Mesenchymal stem cell (in vitro differentiated cells and primary cell): ENCODE measurements at regions not wholly inside any gene's neighbourhood (a gene's known extent, or its start where the extent isn't known, plus 50 kb on each side); places are given as distances from the start of the nearest gene placed in this dataset.

Experiments
- DNase-seq: peaks from one replicate; pipeline ENCODE4 v3.0.0-alpha.2; 2013
- H2AFZ ChIP-seq: one replicate; pipeline ENCODE4 v1.6.1; 2013; ENCODE audit warnings: low read depth, mild to moderate bottlenecking, control low read depth, inconsistent platforms, low read length, moderate library complexity
- H2AK5ac ChIP-seq: 2 replicates; pipeline ENCODE4 v1.6.1; 2013; ENCODE audit warnings: low read length, moderate library complexity, mild to moderate bottlenecking, inconsistent platforms; ENCODE audit not compliant: severe bottlenecking
- H2BK120ac ChIP-seq: one replicate; pipeline ENCODE4 v1.6.1; 2013; ENCODE audit warnings: low read depth, mild to moderate bottlenecking, inconsistent platforms, low read length, moderate library complexity
- H2BK12ac ChIP-seq, 2 experiments: one replicate each; pipeline ENCODE4 v1.6.1; 2013; ENCODE audit warnings: inconsistent platforms in 2 of 2, low read length in 2 of 2, mild to moderate bottlenecking in 2 of 2, moderate library complexity in 2 of 2, control low read depth in 1 of 2
- H2BK15ac ChIP-seq: one replicate; pipeline ENCODE4 v1.6.1; 2013; ENCODE audit warnings: mild to moderate bottlenecking, low read depth, inconsistent platforms; ENCODE audit not compliant: poor library complexity, severe bottlenecking
- H2BK5ac ChIP-seq: 2 replicates; pipeline ENCODE4 v1.6.1; 2013; ENCODE audit warnings: low read depth, mild to moderate bottlenecking, low read length, control low read depth, inconsistent platforms; ENCODE audit not compliant: poor library complexity, severe bottlenecking
- H3K14ac ChIP-seq, 2 experiments: one replicate each; pipeline ENCODE4 v1.6.1; 2013; ENCODE audit warnings: inconsistent platforms in 2 of 2, low read length in 2 of 2, control low read depth in 1 of 2, mild to moderate bottlenecking in 1 of 2, moderate library complexity in 1 of 2
- H3K18ac ChIP-seq, 2 experiments: one replicate each; pipeline ENCODE4 v1.6.1; 2013; ENCODE audit warnings: inconsistent platforms in 2 of 2, low read length in 2 of 2, control low read depth in 1 of 2, low read depth in 1 of 2, mild to moderate bottlenecking in 1 of 2
- H3K23ac ChIP-seq, 2 experiments: one replicate each; pipeline ENCODE4 v1.6.1; 2013; ENCODE audit warnings: inconsistent platforms in 2 of 2, low read length in 2 of 2, mild to moderate bottlenecking in 2 of 2, moderate library complexity in 2 of 2, control low read depth in 1 of 2
- H3K27ac ChIP-seq: 2 replicates; pipeline ENCODE4 v1.5.1; 2013; ENCODE audit warnings: mild to moderate bottlenecking, moderate library complexity, low read length, control low read depth, inconsistent platforms; ENCODE audit not compliant: poor library complexity, severe bottlenecking
- H3K27me3 ChIP-seq, 2 experiments: 2 replicates each; pipeline versions ENCODE4 v1.6.1 to v1.7.0; 2013; ENCODE audit warnings: low read length in 2 of 2, mild to moderate bottlenecking in 2 of 2, moderate library complexity in 2 of 2, control low read depth in 1 of 2, inconsistent platforms in 1 of 2; ENCODE audit not compliant: control insufficient read depth in 1 of 2, insufficient read depth in 1 of 2
- H3K36me3 ChIP-seq, 2 experiments: 2 replicates each; pipeline versions ENCODE4 v1.6.1 to v1.7.0; 2013; ENCODE audit warnings: low read length in 2 of 2, control low read depth in 1 of 2, inconsistent platforms in 1 of 2, low read depth in 1 of 2, mild to moderate bottlenecking in 1 of 2; ENCODE audit not compliant: insufficient read depth in 2 of 2, control insufficient read depth in 1 of 2
- H3K4ac ChIP-seq, 2 experiments: one replicate each; pipeline ENCODE4 v1.6.1; 2013; ENCODE audit warnings: inconsistent platforms in 2 of 2, low read length in 2 of 2, mild to moderate bottlenecking in 2 of 2, moderate library complexity in 2 of 2, control low read depth in 1 of 2, low read depth in 1 of 2
- H3K4me1 ChIP-seq: 2 replicates; pipeline ENCODE4 v1.6.1; 2013; ENCODE audit warnings: low read depth, low read length, control low read depth; ENCODE audit not compliant: control insufficient read depth, insufficient read depth
- H3K4me2 ChIP-seq: 2 replicates; pipeline ENCODE4 v1.6.1; 2013; ENCODE audit warnings: low read length, mild to moderate bottlenecking, inconsistent platforms; ENCODE audit not compliant: poor library complexity, severe bottlenecking
- H3K4me3 ChIP-seq, 2 experiments: 2 replicates each; pipeline versions ENCODE4 v1.5.1 to v1.7.0; 2013; ENCODE audit warnings: low read length in 2 of 2, mild to moderate bottlenecking in 2 of 2, control low read depth in 1 of 2, low read depth in 1 of 2; ENCODE audit not compliant: insufficient read depth in 1 of 2
- H3K79me1 ChIP-seq: replicated peaks from 2 replicates; pipeline ENCODE4 v1.6.1; 2013; ENCODE audit warnings: mild to moderate bottlenecking, control low read depth, low read length, inconsistent platforms; ENCODE audit not compliant: poor library complexity, severe bottlenecking
- H3K9ac ChIP-seq: 2 replicates; pipeline ENCODE4 v1.7.0; 2013; ENCODE audit warnings: mild to moderate bottlenecking, low read length, moderate library complexity
- H3K9me3 ChIP-seq: 2 replicates; pipeline ENCODE4 v1.7.0; 2013; ENCODE audit warnings: mild to moderate bottlenecking, low read length; ENCODE audit not compliant: control insufficient read depth
- H4K8ac ChIP-seq: one replicate; pipeline ENCODE4 v1.6.1; 2013; ENCODE audit warnings: inconsistent platforms, mild to moderate bottlenecking, low read length, moderate library complexity
- H4K91ac ChIP-seq: one replicate; pipeline ENCODE4 v1.6.1; 2013; ENCODE audit warnings: mild to moderate bottlenecking, low read length, inconsistent platforms
- WGBS: methylation state at CpG from one replicate; pipeline ENCODE4 v1.1.7; 2013; ENCODE audit warnings: mixed read lengths; 5-methylcytosine and 5-hydroxymethylcytosine counted together

GRCh38 chr15:98134905-98135304, 174.4 kb downstream of the ARRDC4 start:
- H2BK15ac ChIP-seq: no peak overlapping the region
- H3K14ac ChIP-seq: no peak overlapping the region
- H3K27me3 ChIP-seq: no peaks in the 10 kb centered on the region
- no peaks in the 10 kb centered on the region for H3K9me3 ChIP-seq
- H3K36me3 ChIP-seq: no peaks in the 10 kb centered on the region
- H2BK12ac ChIP-seq: no peak overlapping the region
- H2AK5ac ChIP-seq: no peak overlapping the region
- H2AFZ ChIP-seq: no peak overlapping the region
- H3K9ac ChIP-seq: no peak overlapping the region
- no peak overlapping the region for H3K4me3 ChIP-seq
- no peak overlapping the region for H4K91ac ChIP-seq
- H4K8ac ChIP-seq: no peak overlapping the region
- H3K4me1 ChIP-seq: no peaks in the 10 kb centered on the region
- H3K27ac ChIP-seq: no peak overlapping the region
- H3K4me2 ChIP-seq: no peak overlapping the region
- H3K4ac ChIP-seq: no peak overlapping the region
- no peak overlapping the region for H2BK5ac ChIP-seq
- no peak for DNase-seq
- H3K23ac ChIP-seq: no peak overlapping the region
- 70% methylated on average over 7 of the region's 7 CpGs for WGBS
- no peaks in the 10 kb centered on the region for H3K79me1 ChIP-seq
- no peak overlapping the region for H2BK120ac ChIP-seq
- no peak overlapping the region for H3K18ac ChIP-seq

GRCh38 chr15:98138910-98139309, 178.4 kb downstream of the ARRDC4 start:
- H2BK120ac ChIP-seq: no peak overlapping the region
- no peak overlapping the region for H3K9ac ChIP-seq
- no peak overlapping the region for H4K8ac ChIP-seq
- H2AFZ ChIP-seq: no peak overlapping the region
- no peak overlapping the region for H2AK5ac ChIP-seq
- no peak overlapping the region for H2BK12ac ChIP-seq
- no peak overlapping the region for H2BK15ac ChIP-seq
- no peaks in the 10 kb centered on the region for H3K27me3 ChIP-seq
- no peaks in the 10 kb centered on the region for H3K79me1 ChIP-seq
- no peaks in the 10 kb centered on the region for H3K36me3 ChIP-seq
- H3K4ac ChIP-seq: no peak overlapping the region
- no peaks in the 10 kb centered on the region for H3K9me3 ChIP-seq
- H2BK5ac ChIP-seq: no peak overlapping the region
- H3K18ac ChIP-seq: no peak overlapping the region
- 79% methylated on average over 6 of the region's 6 CpGs for WGBS
- no peak overlapping the region for H3K23ac ChIP-seq
- H3K27ac ChIP-seq: no peak overlapping the region
- H4K91ac ChIP-seq: no peak overlapping the region
- no peak overlapping the region for H3K4me2 ChIP-seq
- no peaks in the 10 kb centered on the region for H3K4me1 ChIP-seq
- no peak overlapping the region for H3K14ac ChIP-seq
- no peak for DNase-seq
- no peak overlapping the region for H3K4me3 ChIP-seq

- Histone ChIP-seq H2AFZ (no peak overlapping the region), H3K4me1 (no peaks in the 10 kb centered on the region), H3K79me1 (no peaks in the 10 kb centered on the region), H2AK5ac (no peak overlapping the region), H3K4me3 (no peak overlapping the region), H3K4ac (no peak overlapping the region), H2BK5ac (no peak overlapping the region), H3K4me2 (no peak overlapping the region), H3K14ac (no peak overlapping the region), H3K27me3 (no peaks in the 10 kb centered on the region), H2BK120ac (no peak overlapping the region), H3K27ac (no peak overlapping the region), H3K9me3 (no peaks in the 10 kb centered on the region), H3K18ac (no peak overlapping the region), H3K36me3 (no peaks in the 10 kb centered on the region), H4K91ac (no peak overlapping the region), H3K23ac (no peak overlapping the region), H2BK15ac (no peak overlapping the region), H2BK12ac (no peak overlapping the region), H3K9ac (no peak overlapping the region), H4K8ac (no peak overlapping the region)
- 58% methylated on average over 2 of the region's 4 CpGs for WGBS
- DNase-seq: no peak
Observed at GRCh38 chr15:98139337-98139736, 178.8 kb downstream of the ARRDC4 start.

- no peak overlapping the region for H4K91ac ChIP-seq
- H3K4me3 ChIP-seq: no peak overlapping the region
- H2BK120ac ChIP-seq: no peak overlapping the region
- H2BK12ac ChIP-seq: no peak overlapping the region
- H2AFZ ChIP-seq: no peak overlapping the region
- H3K4me2 ChIP-seq: no peak overlapping the region
- H3K23ac ChIP-seq: no peak overlapping the region
- H2BK5ac ChIP-seq: no peak overlapping the region
- WGBS: 54% methylated on average over 2 of the region's 2 CpGs
- H2AK5ac ChIP-seq: no peak overlapping the region
- H3K14ac ChIP-seq: no peak overlapping the region
- H4K8ac ChIP-seq: no peak overlapping the region
- H3K36me3 ChIP-seq: no peaks in the 10 kb centered on the region
- no peak overlapping the region for H3K4ac ChIP-seq
- no peak overlapping the region for H3K18ac ChIP-seq
- H3K4me1 ChIP-seq: no peaks in the 10 kb centered on the region
- H2BK15ac ChIP-seq: no peak overlapping the region
- H3K27me3 ChIP-seq: no peaks in the 10 kb centered on the region
- no peak for DNase-seq
- no peak overlapping the region for H3K27ac ChIP-seq
- no peaks in the 10 kb centered on the region for H3K9me3 ChIP-seq
- H3K79me1 ChIP-seq: no peaks in the 10 kb centered on the region
- no peak overlapping the region for H3K9ac ChIP-seq
Observed at GRCh38 chr15:98142572-98142971, 182.1 kb downstream of the ARRDC4 start.
